Panc1 (cell line): ENCODE measurements at regions not wholly inside any gene's neighbourhood (a gene's known extent, or its start where the extent isn't known, plus 50 kb on each side); places are given as distances from the start of the nearest gene placed in this dataset.

Experiments used
- ATAC-seq: fragments of 200-7000 bp; cut with Tn5 transposase; 2 replicates; pipeline ENCODE4 v1.9.1; 2020; ENCODE audit warnings: mild to moderate bottlenecking, moderate library complexity
- BruUV-seq: library from RNA; stranded (reverse); fragments of 400-500 nt; replicated peaks from 2 replicates; lab custom pipeline; 2021; lab: Mats Ljungman, UMichigan
- CTCF ChIA-PET: fragments of 300-600 bp; sonication (Branson Sonifier 250); formaldehyde crosslinking; loops from one replicate; lab custom pipeline; 2022; ENCODE audit warnings: antibody characterized with exemption; lab: Charles Lee
- POLR2A ChIA-PET: fragments of 300-600 bp; sonication (Branson Sonifier 250); formaldehyde crosslinking; loops from one replicate; lab custom pipeline; 2022; ENCODE audit warnings: antibody characterized with exemption; lab: Charles Lee
- DNase-seq: peaks from one replicate; pipeline ENCODE4 v3.0.0-alpha.2; 2010; ENCODE audit warnings: low read depth, low spot score
- H3K27ac ChIP-seq: 2 replicates; pipeline ENCODE4 v1.5.1; 2011; ENCODE audit warnings: mild to moderate bottlenecking, low read length, inconsistent platforms
- H3K27me3 ChIP-seq: fragments of 200-500 bp; sonication (Bioruptor generic); 2 replicates; pipeline ENCODE4 v1.6.0; 2014; ENCODE audit warnings: low read length, inconsistent platforms; ENCODE audit not compliant: control insufficient read depth, insufficient read depth
- H3K36me3 ChIP-seq: fragments of 200-500 bp; sonication (Bioruptor generic); 2 replicates; pipeline ENCODE4 v1.5.1; 2014; ENCODE audit warnings: inconsistent platforms, mild to moderate bottlenecking, low read length, moderate library complexity; ENCODE audit not compliant: control insufficient read depth, insufficient read depth
- H3K4me1 ChIP-seq: 2 replicates; pipeline ENCODE4 v1.5.1; 2011; ENCODE audit warnings: inconsistent platforms, mild to moderate bottlenecking, low read length, moderate library complexity; ENCODE audit not compliant: control insufficient read depth, insufficient read depth
- H3K4me3 ChIP-seq, 2 experiments: 2 replicates each; pipeline ENCODE4 v1.5.1; 2011 to 2012; ENCODE audit warnings: low read depth in 2 of 2, low read length in 2 of 2, mild to moderate bottlenecking in 2 of 2, inconsistent platforms in 1 of 2, moderate library complexity in 1 of 2
- H3K9me3 ChIP-seq: fragments of 200-500 bp; sonication (Bioruptor generic); 2 replicates; pipeline ENCODE4 v1.5.1; 2014; ENCODE audit warnings: low read depth, mild to moderate bottlenecking, inconsistent platforms, low read length, moderate library complexity; ENCODE audit not compliant: control insufficient read depth, insufficient read depth
- POLR2AphosphoS5 ChIP-seq: IDR thresholded peaks from 2 replicates; pipeline ENCODE4 v1.6.1; 2012; ENCODE audit warnings: mild to moderate bottlenecking, low read depth, low read length, moderate library complexity
- SIN3A ChIP-seq: IDR thresholded peaks from 2 replicates; pipeline ENCODE4 v1.6.1; 2012; ENCODE audit warnings: low read depth, mild to moderate bottlenecking, low read length, moderate library complexity, borderline replicate concordance; ENCODE audit not compliant: insufficient read depth
- TCF7L2 ChIP-seq: IDR thresholded peaks from 2 replicates; pipeline ENCODE4 v1.6.1; 2011; ENCODE audit warnings: mild to moderate bottlenecking, low read depth, low read length, inconsistent platforms
- in situ Hi-C: cut with HindIII; loops from 2 replicates; pipeline ENCODE4 v1.10.0; 2016; ENCODE audit warnings: low sequenced_read_pairs, low pct_unique_long_range_greater_than_20kb
- intact Hi-C: fragments of 100-400 bp; cut with micrococcal nuclease; formaldehyde crosslinking; loops from one replicate; pipeline ENCODE4 v1.10.0; 2022; ENCODE audit not compliant: unreplicated experiment
- TF ChIP-seq, protein P1 (sequence below), 2 experiments: IDR thresholded peaks; 2 replicates each; pipeline ENCODE4 v1.6.1; 2011 to 2012; ENCODE audit warnings: low read depth in 2 of 2, control low read depth in 1 of 2, low read length in 1 of 2, mild to moderate bottlenecking in 1 of 2, moderate library complexity in 1 of 2; ENCODE audit not compliant: insufficient read depth in 1 of 2
- TF ChIP-seq, protein P2 (sequence below): fragments of 450-650 bp; IDR thresholded peaks from 2 replicates; pipeline ENCODE4 v1.5.1; 2017; ENCODE audit warnings: mild to moderate bottlenecking

DNA sequence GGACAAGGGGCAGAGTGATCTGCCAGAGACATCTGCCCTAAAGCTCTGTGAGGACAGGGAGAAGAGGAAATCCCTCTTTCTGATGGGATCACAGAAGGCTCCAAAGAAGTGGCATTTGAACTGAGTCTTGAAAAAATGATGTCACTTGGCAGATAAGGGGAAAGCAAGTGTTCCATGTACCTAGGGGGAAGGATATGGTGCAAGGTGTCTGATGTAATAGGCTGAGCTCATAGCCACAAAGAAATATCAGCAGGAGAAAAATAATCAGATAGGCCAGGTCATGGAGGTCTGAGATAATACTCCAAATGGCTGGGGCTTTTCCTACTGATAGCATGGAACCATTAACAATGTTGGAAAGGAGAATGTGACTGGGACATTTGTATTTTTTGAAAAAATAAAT is 468.4 kb upstream of the MDFIC2 start:
- in situ Hi-C loops (no loop called here), intact Hi-C loops (no loop called here)
- Histone ChIP-seq H3K4me3 (no peak overlapping the region), H3K27ac (no peak overlapping the region), H3K27me3 (no peaks in the 10 kb centered on the region), H3K36me3 (no peaks in the 10 kb centered on the region), H3K4me1 (no peaks in the 10 kb centered on the region), H3K9me3 (no peaks in the 10 kb centered on the region)
- DNase-seq = no peak
- TF ChIP-seq, protein P1, sequence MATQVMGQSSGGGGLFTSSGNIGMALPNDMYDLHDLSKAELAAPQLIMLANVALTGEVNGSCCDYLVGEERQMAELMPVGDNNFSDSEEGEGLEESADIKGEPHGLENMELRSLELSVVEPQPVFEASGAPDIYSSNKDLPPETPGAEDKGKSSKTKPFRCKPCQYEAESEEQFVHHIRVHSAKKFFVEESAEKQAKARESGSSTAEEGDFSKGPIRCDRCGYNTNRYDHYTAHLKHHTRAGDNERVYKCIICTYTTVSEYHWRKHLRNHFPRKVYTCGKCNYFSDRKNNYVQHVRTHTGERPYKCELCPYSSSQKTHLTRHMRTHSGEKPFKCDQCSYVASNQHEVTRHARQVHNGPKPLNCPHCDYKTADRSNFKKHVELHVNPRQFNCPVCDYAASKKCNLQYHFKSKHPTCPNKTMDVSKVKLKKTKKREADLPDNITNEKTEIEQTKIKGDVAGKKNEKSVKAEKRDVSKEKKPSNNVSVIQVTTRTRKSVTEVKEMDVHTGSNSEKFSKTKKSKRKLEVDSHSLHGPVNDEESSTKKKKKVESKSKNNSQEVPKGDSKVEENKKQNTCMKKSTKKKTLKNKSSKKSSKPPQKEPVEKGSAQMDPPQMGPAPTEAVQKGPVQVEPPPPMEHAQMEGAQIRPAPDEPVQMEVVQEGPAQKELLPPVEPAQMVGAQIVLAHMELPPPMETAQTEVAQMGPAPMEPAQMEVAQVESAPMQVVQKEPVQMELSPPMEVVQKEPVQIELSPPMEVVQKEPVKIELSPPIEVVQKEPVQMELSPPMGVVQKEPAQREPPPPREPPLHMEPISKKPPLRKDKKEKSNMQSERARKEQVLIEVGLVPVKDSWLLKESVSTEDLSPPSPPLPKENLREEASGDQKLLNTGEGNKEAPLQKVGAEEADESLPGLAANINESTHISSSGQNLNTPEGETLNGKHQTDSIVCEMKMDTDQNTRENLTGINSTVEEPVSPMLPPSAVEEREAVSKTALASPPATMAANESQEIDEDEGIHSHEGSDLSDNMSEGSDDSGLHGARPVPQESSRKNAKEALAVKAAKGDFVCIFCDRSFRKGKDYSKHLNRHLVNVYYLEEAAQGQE (IDR thresholded peaks at IDR 0.05; ENCODE audit: insufficient read depth in 1 of 2, low read depth in 2 of 2, low read length in 1 of 2) = no peak
- TF ChIP-seq SIN3A = no peak
- TF ChIP-seq TCF7L2 = no peak
- TF ChIP-seq, protein P2, sequence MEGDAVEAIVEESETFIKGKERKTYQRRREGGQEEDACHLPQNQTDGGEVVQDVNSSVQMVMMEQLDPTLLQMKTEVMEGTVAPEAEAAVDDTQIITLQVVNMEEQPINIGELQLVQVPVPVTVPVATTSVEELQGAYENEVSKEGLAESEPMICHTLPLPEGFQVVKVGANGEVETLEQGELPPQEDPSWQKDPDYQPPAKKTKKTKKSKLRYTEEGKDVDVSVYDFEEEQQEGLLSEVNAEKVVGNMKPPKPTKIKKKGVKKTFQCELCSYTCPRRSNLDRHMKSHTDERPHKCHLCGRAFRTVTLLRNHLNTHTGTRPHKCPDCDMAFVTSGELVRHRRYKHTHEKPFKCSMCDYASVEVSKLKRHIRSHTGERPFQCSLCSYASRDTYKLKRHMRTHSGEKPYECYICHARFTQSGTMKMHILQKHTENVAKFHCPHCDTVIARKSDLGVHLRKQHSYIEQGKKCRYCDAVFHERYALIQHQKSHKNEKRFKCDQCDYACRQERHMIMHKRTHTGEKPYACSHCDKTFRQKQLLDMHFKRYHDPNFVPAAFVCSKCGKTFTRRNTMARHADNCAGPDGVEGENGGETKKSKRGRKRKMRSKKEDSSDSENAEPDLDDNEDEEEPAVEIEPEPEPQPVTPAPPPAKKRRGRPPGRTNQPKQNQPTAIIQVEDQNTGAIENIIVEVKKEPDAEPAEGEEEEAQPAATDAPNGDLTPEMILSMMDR = no peak
- no peak for ATAC-seq
- ChIA-PET CTCF (no interaction called here), POLR2A (no interaction called here)
- no TSS peak for BruUV-seq

DNA sequence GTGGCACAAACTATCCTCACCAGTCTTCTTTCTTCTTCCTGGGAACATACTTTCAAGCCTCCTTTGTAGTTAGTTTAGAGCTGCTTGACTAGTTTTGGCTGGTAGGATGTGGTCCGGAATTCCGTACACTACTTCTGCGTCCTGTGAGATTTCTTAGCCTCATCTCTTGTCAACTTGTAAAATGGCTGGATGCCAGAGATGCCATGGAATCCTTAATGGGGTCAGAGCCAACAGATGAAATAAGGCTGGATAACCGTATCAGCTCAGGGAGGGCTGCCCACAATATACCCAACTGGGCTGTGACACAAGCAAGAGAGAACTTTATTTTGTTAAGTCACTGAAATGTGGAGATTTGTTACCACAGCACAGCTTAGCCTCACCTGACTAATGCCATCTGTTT is 466.9 kb upstream of the MDFIC2 start:
- H3K4me3 ChIP-seq = no peak overlapping the region
- ChIA-PET CTCF (no interaction called here), POLR2A (no interaction called here)
- DNase-seq (no peak), ATAC-seq (no peak)
- no peaks in the 10 kb centered on the region for H3K9me3 ChIP-seq
- intact Hi-C loops = no loop called here
- no peaks in the 10 kb centered on the region for H3K4me1 ChIP-seq
- no peaks in the 10 kb centered on the region for H3K36me3 ChIP-seq
- in situ Hi-C loops = no loop called here
- BruUV-seq = no TSS peak
- no peaks in the 10 kb centered on the region for H3K27me3 ChIP-seq
- TF ChIP-seq TCF7L2 (no peak), SIN3A (no peak), POLR2AphosphoS5 (no peak)
- TF ChIP-seq, protein P2 = no peak
- TF ChIP-seq, protein P1 (IDR thresholded peaks at IDR 0.05; ENCODE audit: insufficient read depth in 1 of 2, low read depth in 2 of 2, low read length in 1 of 2) = no peak
- no peak overlapping the region for H3K27ac ChIP-seq
